DOHH2 (cell line): ENCODE measurements at regions not wholly inside any gene's neighbourhood (a gene's known extent, or its start where the extent isn't known, plus 50 kb on each side); places are given as distances from the start of the nearest gene placed in this dataset.
A peak's percentile ranks its signal among the peaks of the same experiment; 100 is the strongest.
"Not testable (repeated sequence)": the region's sequence is repeated elsewhere in the genome, so short reads cannot be mapped to it uniquely, and the experiment has no call there.

Experiments used
- H3F3A ChIP-seq: fragments of 200-600 bp; sonication (generic), shearing (Covaris generic); 2 replicates; pipeline ENCODE4 v1.6.0; 2016; ENCODE audit warnings: antibody characterized with exemption, mild to moderate bottlenecking; ENCODE audit not compliant: control insufficient read depth, insufficient read depth
- H3K27ac ChIP-seq: fragments of 200-600 bp; sonication (generic); 2 replicates; pipeline ENCODE4 v1.5.1; 2014; ENCODE audit warnings: low read depth, mild to moderate bottlenecking, low read length, moderate library complexity
- H3K27me3 ChIP-seq: fragments of 200-600 bp; sonication (generic); 2 replicates; pipeline ENCODE4 v1.6.1; 2014; ENCODE audit warnings: mild to moderate bottlenecking, low read length, mixed read lengths; ENCODE audit not compliant: control insufficient read depth
- H3K36me3 ChIP-seq: fragments of 200-600 bp; sonication (generic); 2 replicates; pipeline ENCODE4 v1.6.1; 2014; ENCODE audit warnings: mild to moderate bottlenecking, low read length, moderate library complexity, mixed read lengths; ENCODE audit not compliant: control insufficient read depth
- H3K4me1 ChIP-seq: fragments of 200-600 bp; sonication (generic); 2 replicates; pipeline ENCODE4 v1.6.1; 2014; ENCODE audit warnings: mild to moderate bottlenecking, low read length, mixed read lengths; ENCODE audit not compliant: control insufficient read depth
- H3K4me2 ChIP-seq: fragments of 200-600 bp; sonication (generic); 2 replicates; pipeline ENCODE4 v1.6.0; 2014; ENCODE audit warnings: mild to moderate bottlenecking, low read length, moderate library complexity
- H3K4me3 ChIP-seq: fragments of 200-600 bp; sonication (generic); 2 replicates; pipeline ENCODE4 v1.5.1; 2014; ENCODE audit warnings: mild to moderate bottlenecking, low read length, mixed read lengths
- H3K79me2 ChIP-seq: fragments of 200-600 bp; sonication (generic); 2 replicates; pipeline ENCODE4 v1.6.1; 2014; ENCODE audit warnings: mild to moderate bottlenecking, low read length, mixed read lengths; ENCODE audit not compliant: control insufficient read depth
- H3K9me2 ChIP-seq: fragments of 200-600 bp; sonication (generic); replicated peaks from 2 replicates; pipeline ENCODE4 v1.6.1; 2014; ENCODE audit warnings: mild to moderate bottlenecking, low read length, mixed read lengths; ENCODE audit not compliant: control insufficient read depth
- H3K9me3 ChIP-seq: fragments of 200-600 bp; sonication (generic); 2 replicates; pipeline ENCODE4 v1.6.1; 2014; ENCODE audit warnings: antibody characterized with exemption, low read length, mixed read lengths; ENCODE audit not compliant: control insufficient read depth, insufficient read depth
- H4K20me1 ChIP-seq: fragments of 200-600 bp; sonication (generic); 2 replicates; pipeline ENCODE4 v1.6.0; 2014; ENCODE audit warnings: low read depth, mild to moderate bottlenecking, antibody characterized with exemption, low read length, moderate library complexity; ENCODE audit not compliant: control insufficient read depth, insufficient read depth
- EZH2phosphoT487 ChIP-seq: fragments of 200-600 bp; sonication (generic); IDR thresholded peaks from 2 replicates; pipeline ENCODE4 v1.6.1; 2017; ENCODE audit warnings: borderline replicate concordance, mild to moderate bottlenecking, antibody characterized with exemption, low read length, moderate library complexity, mixed read lengths
- TF ChIP-seq, protein P1 (sequence below): fragments of 200-600 bp; sonication (generic); IDR thresholded peaks from one replicate; pipeline ENCODE4 v1.5.1; 2014; ENCODE audit warnings: antibody characterized with exemption, mild to moderate bottlenecking, low read depth, low read length; ENCODE audit not compliant: poor library complexity, severe bottlenecking

DNA sequence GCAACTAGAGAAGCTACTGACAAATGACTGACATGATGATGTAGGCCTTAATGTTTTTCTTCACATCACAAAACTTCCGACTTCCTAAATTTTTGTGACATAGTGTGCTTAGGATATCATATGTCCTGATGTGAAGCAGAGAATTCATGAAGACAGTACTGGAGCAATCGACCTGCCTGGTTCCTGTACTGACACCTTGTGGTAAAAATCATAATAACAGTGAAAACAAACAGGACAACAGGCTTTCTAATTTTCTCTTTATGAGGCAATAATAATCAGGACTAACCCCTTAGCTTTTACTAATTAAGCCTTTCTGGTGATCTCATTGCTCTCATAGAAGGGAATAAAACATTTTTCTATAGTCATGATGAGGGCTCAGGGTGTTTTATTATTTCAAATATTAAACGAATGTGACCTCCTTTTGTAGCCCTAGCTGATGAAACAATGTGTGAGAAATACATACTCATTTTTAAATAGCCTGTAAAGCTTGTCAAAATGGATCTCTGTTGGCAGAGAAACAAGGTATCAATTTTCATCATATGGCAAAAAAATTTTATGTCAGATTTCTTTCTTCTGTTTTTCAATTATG is 158.4 kb downstream of the TENT5D start:
- Histone ChIP-seq H3K79me2 (no peaks in the 10 kb centered on the region), H3K4me1 (no peaks in the 10 kb centered on the region), H3F3A (no peaks in the 10 kb centered on the region), H3K9me3 (no peaks in the 10 kb centered on the region), H3K27me3 (no peaks in the 10 kb centered on the region), H3K4me3 (no peak overlapping the region), H3K36me3 (no peaks in the 10 kb centered on the region), H3K27ac (no peak overlapping the region), H3K9me2 (no peaks in the 10 kb centered on the region), H4K20me1 (no peaks in the 10 kb centered on the region), H3K4me2 (no peak overlapping the region)
- TF ChIP-seq, protein P1, sequence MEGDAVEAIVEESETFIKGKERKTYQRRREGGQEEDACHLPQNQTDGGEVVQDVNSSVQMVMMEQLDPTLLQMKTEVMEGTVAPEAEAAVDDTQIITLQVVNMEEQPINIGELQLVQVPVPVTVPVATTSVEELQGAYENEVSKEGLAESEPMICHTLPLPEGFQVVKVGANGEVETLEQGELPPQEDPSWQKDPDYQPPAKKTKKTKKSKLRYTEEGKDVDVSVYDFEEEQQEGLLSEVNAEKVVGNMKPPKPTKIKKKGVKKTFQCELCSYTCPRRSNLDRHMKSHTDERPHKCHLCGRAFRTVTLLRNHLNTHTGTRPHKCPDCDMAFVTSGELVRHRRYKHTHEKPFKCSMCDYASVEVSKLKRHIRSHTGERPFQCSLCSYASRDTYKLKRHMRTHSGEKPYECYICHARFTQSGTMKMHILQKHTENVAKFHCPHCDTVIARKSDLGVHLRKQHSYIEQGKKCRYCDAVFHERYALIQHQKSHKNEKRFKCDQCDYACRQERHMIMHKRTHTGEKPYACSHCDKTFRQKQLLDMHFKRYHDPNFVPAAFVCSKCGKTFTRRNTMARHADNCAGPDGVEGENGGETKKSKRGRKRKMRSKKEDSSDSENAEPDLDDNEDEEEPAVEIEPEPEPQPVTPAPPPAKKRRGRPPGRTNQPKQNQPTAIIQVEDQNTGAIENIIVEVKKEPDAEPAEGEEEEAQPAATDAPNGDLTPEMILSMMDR: peak; percentile 53
- no peak for TF ChIP-seq EZH2phosphoT487

DNA sequence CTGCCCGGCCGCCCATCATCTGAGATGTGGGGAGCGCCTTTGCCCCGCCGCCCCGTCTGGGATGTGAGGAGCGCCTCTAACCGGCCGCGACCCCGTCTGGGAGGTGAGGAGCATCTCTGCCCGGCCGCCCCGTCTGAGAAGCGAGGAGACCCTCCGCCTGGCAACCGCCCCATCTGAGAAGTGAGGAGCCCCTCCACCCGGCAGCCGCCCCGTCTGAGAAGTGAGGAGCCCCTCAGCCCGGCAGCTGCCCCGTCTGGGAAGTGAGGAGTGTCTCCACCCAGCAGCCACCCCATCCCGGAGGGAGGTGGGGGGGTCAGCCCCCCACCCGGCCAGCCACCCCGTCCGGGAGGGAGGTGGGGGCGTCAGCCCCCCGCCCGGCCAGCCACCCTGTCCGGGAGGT is 170.7 kb downstream of the TENT5D start:
- H3K9me3 ChIP-seq, H3K4me3 ChIP-seq, H3K9me2 ChIP-seq, H3K4me2 ChIP-seq, H4K20me1 ChIP-seq, H3K27ac ChIP-seq, H3F3A ChIP-seq, H3K27me3 ChIP-seq, H3K79me2 ChIP-seq, H3K4me1 ChIP-seq, H3K36me3 ChIP-seq: not testable (repeated sequence)

DNA sequence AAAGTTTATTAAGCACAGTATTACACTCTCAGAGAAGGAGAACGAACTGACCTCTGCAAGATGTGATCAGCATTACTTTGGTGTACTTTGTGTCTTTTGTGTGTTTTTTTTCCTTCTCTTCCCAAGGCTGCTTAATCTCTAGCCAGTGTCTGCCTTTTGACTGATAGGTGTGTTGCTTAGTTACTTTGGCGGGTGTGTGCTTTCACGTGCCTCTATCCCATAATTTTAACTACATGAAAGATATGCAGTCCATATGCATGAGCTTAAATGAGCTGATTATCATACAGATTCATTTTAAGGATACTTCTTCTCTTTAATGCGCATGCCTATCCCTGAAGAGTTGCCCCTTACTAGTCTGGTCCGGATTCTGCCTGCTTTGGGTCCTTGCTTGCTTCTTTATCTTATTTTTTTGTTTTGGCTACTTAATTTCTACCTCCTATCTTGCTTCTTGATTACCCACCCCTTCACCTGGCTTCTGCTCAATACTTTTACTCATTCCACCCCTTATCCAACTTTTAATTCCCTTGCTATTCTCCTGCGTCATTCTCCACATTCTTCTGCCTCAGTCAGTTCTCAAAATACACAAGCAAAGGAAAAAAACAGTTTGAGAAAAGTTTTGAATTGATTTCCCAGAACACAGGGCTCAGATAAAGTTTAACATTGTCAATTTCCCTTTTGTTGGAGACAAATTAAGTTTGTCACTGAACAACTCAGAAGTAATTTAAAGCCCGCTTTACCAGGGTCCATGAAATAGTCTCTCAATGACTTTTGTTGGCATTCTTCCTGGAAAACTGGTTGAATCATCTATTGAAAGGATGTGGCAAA is 182.0 kb downstream of the TENT5D start:
- Histone ChIP-seq H3K9me2 (no peaks in the 10 kb centered on the region), H3K79me2 (no peaks in the 10 kb centered on the region), H3K27ac (no peak overlapping the region), H3K36me3 (no peaks in the 10 kb centered on the region), H3K4me1 (no peaks in the 10 kb centered on the region), H4K20me1 (no peaks in the 10 kb centered on the region), H3K27me3 (no peaks in the 10 kb centered on the region), H3K4me2 (no peak overlapping the region), H3K9me3 (no peaks in the 10 kb centered on the region), H3K4me3 (no peak overlapping the region), H3F3A (no peaks in the 10 kb centered on the region)
- TF ChIP-seq, protein P1: no peak
- TF ChIP-seq EZH2phosphoT487: no peak
